ENCODE measurements at regions not wholly inside any gene's neighbourhood (a gene's known extent, or its start where the extent isn't known, plus 50 kb on each side); places are given as distances from the start of the nearest gene placed in this dataset.

- no peak for DNase-seq
Observed at GRCh38 chr6:56375806-56376205, 128.4 kb upstream of the COL21A1 start.

DNA sequence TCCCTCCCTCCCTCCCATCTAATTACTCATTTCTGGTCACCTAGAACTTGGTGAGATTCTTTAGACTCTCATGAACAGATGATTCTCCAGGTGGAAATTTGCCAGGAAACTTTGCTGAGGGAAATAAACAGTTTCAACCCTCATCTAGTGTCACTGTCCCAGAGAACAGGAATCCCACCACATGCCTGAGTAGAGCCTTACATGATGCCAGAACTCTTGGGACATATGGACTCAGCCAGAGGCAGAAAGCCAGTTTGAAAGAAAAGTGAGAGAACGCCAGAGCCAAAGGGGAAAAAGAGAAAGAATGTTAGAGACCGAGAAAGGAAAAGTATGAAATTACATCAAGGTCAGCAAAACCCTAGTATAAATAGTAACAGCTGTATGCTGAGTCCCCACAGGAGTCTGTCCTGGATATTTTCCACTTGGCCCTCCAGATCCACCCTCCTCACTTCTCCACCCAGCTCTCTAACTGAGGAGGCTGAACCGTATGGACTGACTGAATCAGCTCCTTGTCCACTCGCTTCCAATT lies 127.5 kb upstream of the COL21A1 start:
- DNase-seq: no peak

- DNase-seq: no peak
Observed at GRCh38 chr6:56372406-56372995, 125.1 kb upstream of the COL21A1 start.

- peak; percentile 87 to 91 for DNase-seq
Observed at GRCh38 chr6:56370561-56371211, 123.3 kb upstream of the COL21A1 start.

GRCh38 chr6:56370127-56370540 lies 122.8 kb upstream of the COL21A1 start:
- DNase-seq: no peak

- no peak for DNase-seq
Observed at GRCh38 chr6:56368491-56368890, 121.1 kb upstream of the COL21A1 start.

GRCh38 chr6:56366141-56366852 lies 118.9 kb upstream of the COL21A1 start:
- DNase-seq: no peak

GRCh38 chr6:56364827-56365339 lies 117.5 kb upstream of the COL21A1 start:
- DNase-seq: no peak

DNA sequence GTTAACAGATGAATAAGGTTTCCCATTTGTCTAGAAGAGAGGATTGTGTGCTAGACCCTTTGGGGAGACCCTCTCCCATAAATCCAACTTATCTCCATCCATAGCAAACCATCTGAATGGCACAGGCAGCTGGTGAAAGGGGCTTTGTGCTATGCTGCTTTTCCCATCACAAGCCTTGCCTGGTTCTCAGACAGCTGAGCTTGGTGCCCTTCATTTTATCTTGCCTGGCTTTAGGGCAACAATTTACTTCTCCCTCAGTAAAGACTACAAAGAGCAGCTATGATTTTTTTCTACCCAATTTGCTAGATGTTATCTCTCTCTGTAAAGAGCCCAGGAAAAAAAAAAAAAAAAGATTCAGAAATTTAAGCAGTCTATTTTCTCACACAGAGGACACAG lies 117.0 kb upstream of the COL21A1 start:
- no peak for DNase-seq

DNA sequence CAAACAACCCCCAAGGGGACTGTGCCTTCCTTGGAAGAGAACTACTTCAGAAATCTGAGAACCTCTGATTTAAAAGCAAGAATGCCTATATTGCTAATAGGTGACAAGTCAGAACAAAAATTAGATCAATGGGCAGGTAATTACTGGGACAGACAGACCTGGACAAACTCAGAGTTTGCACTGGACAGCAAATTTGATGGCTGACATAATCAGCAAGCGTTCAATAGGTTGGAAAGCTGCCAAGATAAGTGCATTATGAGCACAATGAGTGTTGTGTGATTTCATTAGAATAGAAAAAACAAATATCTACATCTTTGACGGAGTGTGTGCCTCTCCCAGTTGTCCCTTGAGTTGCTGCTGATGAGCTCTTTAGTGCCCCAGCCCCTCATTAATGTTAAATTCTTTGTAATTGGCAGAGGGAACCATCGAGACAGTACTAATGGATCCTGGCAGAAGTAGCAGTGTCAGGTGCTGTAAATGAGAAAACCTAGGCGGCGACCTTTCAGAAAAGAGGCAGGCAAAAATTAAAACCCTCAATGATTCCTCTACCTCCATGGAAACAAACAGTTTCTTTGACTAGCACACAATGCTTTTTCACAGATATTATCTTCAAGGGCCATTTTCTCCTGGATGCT lies 116.5 kb upstream of the COL21A1 start:
- no peak for DNase-seq

GRCh38 chr6:56361812-56362211 lies 114.4 kb upstream of the COL21A1 start:
- DNase-seq: no peak

- peak; percentile 73 to 83 for DNase-seq
Observed at GRCh38 chr6:56359201-56359899, 112.0 kb upstream of the COL21A1 start.

DNA sequence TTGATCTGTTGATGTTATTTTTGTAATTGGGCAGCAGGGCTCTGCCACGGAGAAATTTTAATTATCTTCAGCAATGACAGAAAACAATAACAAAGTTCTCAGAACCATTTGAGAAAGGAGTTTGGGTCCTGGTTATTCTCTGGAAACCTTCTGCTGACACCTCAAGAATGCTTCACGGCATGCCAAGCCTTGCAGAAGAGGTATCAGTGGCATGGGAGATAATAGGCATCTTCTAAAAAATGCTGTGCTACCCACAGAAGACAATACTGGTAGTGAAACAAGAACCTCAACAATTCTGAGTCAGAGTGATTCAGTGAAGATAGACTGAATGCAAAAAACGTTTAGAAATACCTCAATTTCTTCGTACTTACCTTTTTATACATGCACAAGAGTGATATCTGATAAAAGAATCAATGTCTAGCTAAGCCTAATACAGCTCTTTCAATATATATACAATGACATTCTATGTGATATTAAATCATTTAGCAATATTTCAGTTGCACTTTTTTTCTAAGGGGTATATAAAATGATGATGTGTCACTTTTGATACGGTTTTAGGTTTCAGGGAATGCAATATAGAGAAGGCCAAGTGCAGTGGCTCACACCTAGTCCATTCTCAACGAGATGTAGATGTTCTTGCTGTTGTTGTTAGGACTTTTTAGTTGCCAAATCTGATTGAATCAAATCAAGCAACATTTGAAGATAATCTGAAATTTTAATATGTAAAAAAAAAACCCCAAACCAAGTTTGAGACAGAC lies 110.4 kb upstream of the COL21A1 start:
- no peak for DNase-seq

DNA sequence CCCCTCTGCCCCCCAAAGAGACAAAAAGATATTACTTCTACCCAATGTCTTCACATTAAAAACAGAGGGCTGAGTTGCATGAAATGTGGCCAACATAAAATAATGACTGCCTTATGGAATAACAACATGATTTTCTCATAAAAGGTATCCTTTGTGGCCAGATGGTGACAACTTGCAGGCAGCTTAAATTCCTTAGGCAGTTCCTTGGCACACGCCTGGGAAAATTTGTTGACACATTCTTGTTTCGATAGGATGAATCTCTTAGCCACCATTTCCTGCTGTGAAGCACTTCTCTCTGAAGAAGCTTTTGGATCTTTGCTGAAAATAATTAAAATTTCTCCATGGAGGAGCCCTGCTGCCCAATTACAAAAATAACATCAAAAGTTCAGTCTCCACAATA lies 109.0 kb upstream of the COL21A1 start:
- DNase-seq: no peak

- DNase-seq: no peak
Observed at GRCh38 chr6:56353860-56354259, 106.5 kb upstream of the COL21A1 start.

DNA sequence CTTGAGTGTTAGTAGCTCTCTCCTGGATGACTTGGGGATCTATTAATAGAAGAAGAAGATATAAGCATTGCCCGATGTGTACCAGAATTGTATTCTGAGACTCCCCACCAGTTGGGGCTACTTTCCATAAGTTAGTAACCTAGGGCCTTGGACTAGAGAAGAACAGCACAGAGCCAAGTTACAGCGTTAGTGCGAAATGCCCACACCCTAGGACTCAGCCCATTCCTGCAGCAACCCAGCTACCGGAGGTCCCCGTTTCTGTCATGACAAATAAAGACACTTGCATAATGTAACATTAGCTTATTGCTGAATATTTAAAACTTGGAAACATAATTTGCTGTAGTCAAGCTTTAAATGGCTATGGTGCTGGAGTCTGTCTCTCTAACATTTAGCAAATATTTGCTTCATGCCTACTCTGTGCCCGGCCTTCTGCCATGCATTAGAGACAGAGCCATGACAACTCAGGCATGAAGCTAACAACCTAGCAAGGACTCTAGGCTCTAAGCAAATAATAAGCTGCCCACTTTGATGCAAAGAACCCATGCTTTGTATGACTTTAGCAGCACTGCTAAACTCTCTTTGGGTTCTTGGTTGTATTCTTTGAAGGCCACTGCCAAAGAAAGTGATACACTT lies 103.4 kb upstream of the COL21A1 start:
- DNase-seq: no peak

DNA sequence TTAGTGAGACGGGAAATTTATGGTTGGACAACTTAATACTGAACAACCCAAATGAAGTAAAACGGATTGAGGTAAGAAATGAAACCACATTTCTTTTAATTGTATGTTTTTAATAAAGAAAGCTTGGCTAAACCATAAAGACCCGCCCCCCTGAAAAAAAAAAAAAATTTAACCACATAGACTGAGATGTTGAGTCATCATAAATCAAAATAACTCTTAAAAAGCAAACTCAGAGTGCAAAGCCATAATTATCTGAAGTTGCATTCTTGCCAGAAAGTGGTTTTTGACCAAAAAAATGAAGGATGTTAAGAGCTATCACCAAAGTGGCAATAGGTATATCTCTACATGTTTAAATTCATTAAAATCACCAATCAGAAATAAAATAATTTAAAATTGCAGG lies 101.8 kb upstream of the COL21A1 start:
- DNase-seq: no peak

- DNase-seq: no peak
Observed at GRCh38 chr6:56348578-56348977, 101.2 kb upstream of the COL21A1 start.

DNA sequence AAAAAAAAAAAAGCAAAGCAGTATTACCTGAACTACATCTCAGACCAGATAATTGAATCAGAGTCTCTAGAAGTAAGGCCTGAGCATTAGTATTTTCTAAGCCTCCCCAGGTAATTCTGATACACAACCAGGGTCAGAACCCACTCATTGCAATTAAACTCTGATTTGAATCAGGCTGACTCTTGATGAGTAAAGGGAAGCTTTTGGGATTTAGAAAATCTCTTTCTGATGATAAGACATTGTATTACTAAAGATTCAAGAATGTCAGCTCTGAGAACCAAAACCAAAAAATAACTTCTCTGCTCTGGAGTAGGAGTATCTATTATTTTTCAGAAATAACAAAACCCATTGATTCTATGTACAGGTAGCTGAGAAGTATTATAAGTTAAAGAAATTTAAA lies 100.1 kb upstream of the COL21A1 start:
- DNase-seq: no peak

DNA sequence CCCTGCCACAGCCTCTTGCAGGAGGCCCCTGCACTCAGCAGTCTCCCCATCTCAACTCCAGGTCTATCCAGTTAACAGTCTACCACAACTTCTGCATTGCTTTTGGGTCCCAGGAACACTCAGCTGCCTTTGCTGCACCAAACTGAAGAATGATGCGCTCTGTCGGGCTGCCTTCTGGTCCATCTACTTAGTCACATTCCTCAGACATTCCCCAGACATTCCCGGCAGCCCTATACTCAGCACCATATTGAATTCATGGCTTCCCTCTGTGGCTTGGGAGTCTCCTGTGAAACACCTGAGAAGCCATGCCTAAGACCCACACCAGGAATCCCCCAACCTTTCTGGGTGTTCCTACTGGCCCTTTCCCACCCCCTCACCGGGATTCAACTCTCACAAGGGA lies 99.6 kb upstream of the COL21A1 start:
- no peak for DNase-seq

GRCh38 chr6:56345376-56345995 lies 98.1 kb upstream of the COL21A1 start:
- DNase-seq: no peak
